ENCODE measurements at regions not wholly inside any gene's neighbourhood (a gene's known extent, or its start where the extent isn't known, plus 50 kb on each side); places are given as distances from the start of the nearest gene placed in this dataset.

- no peak for DNase-seq (ENCODE audit: extremely low read depth in 1 of 4, low spot score in 3 of 4)
- TF ChIP-seq ZNF316 (IDR thresholded peaks at IDR 0.05) (peak; percentile 22; the same call in 1 of the 2 replicates), HDAC2 (IDR thresholded peaks at IDR 0.05) (no peak)
- Histone ChIP-seq H2AFZ (ENCODE audit: low read depth, low read length) (no peak overlapping the region), H3K9me1 (ENCODE audit: control insufficient read depth, insufficient read depth, low read length) (no peaks in the 10 kb centered on the region), H3K27ac (ENCODE audit: extremely low read depth, low read depth, low read length) (no peak overlapping the region), H3K4me3 (no peak overlapping the region), H3K4me1 (replicated peaks in 1 of 2; ENCODE audit: control insufficient read depth in 2 of 2, insufficient read depth in 2 of 2, low read length in 2 of 2) (no peaks in the 10 kb centered on the region), H3K79me2 (ENCODE audit: control insufficient read depth, insufficient read depth, low read length) (no peaks in the 10 kb centered on the region), H3K9me3 (replicated peaks; ENCODE audit: control insufficient read depth, insufficient read depth, low read depth, low read length) (no peaks in the 10 kb centered on the region), H3K36me3 (ENCODE audit: control insufficient read depth, insufficient read depth, low read length) (no peaks in the 10 kb centered on the region), H3K27me3 (ENCODE audit: control insufficient read depth in 2 of 2, insufficient read depth in 2 of 2, low read length in 2 of 2) (no peaks in the 10 kb centered on the region), H3K4me2 (ENCODE audit: insufficient read depth, low read length) (no peak overlapping the region), H4K20me1 (replicated peaks; ENCODE audit: control insufficient read depth, insufficient read depth, low read length) (no peaks in the 10 kb centered on the region), H3K9ac (ENCODE audit: insufficient read depth in 1 of 2, low read depth in 2 of 2, low read length in 2 of 2) (no peak overlapping the region)
- no peak for FAIRE-seq
- in situ Hi-C loops (cut with MboI) = no loop called here
- no TSS peak for BruUV-seq (replicated peaks)
- ATAC-seq = no peak
- ChIA-PET POLR2A (no interaction called here), CTCF (ENCODE audit: low intra/inter-chr PET ratio) (no interaction called here)
- WGBS (ENCODE audit: insufficient coverage, low coverage, missing lambda C conversion rate) = 0% methylated on average over 2 of the region's 2 CpGs
- intact Hi-C loops (cut with micrococcal nuclease) = no loop called here
Measured at GRCh38 chr2:2491964-2492363, 160.9 kb upstream of the MYT1L start.

GRCh38 chr2:2484301-2484700, 153.2 kb upstream of the MYT1L start:
- intact Hi-C loops (cut with micrococcal nuclease) = no loop called here
- TF ChIP-seq ELK3 (CRISPR knock-in tag; IDR thresholded peaks at IDR 0.05) = no peak
- POLR2A ChIA-PET = no interaction called here
- no peaks in the 10 kb centered on the region for H3K9me3 ChIP-seq (replicated peaks; ENCODE audit: control insufficient read depth, insufficient read depth, low read depth, low read length)
- in situ Hi-C loops (cut with MboI) = no loop called here
- H3K4me1 ChIP-seq (replicated peaks in 1 of 2; ENCODE audit: control insufficient read depth in 2 of 2, insufficient read depth in 2 of 2, low read length in 2 of 2) = no peaks in the 10 kb centered on the region
- H2AFZ ChIP-seq (ENCODE audit: low read depth, low read length) = no peak overlapping the region
- ATAC-seq (no peak), FAIRE-seq (no peak), DNase-seq (ENCODE audit: extremely low read depth in 1 of 4, low spot score in 3 of 4) (no peak)
- H3K4me3 ChIP-seq = no peak overlapping the region
- WGBS (ENCODE audit: insufficient coverage, low coverage, missing lambda C conversion rate) = 1% methylated on average over 8 of the region's 8 CpGs
- no peak overlapping the region for H3K9ac ChIP-seq (ENCODE audit: insufficient read depth in 1 of 2, low read depth in 2 of 2, low read length in 2 of 2)
- BruUV-seq (replicated peaks) = no TSS peak
- H3K9me1 ChIP-seq (ENCODE audit: control insufficient read depth, insufficient read depth, low read length) = no peaks in the 10 kb centered on the region
- H3K27ac ChIP-seq (ENCODE audit: extremely low read depth, low read depth, low read length) = no peak overlapping the region
- no peaks in the 10 kb centered on the region for H4K20me1 ChIP-seq (replicated peaks; ENCODE audit: control insufficient read depth, insufficient read depth, low read length)
- no peaks in the 10 kb centered on the region for H3K79me2 ChIP-seq (ENCODE audit: control insufficient read depth, insufficient read depth, low read length)
- no peaks in the 10 kb centered on the region for H3K36me3 ChIP-seq (ENCODE audit: control insufficient read depth, insufficient read depth, low read length)
- CTCF ChIA-PET (ENCODE audit: low intra/inter-chr PET ratio) = no interaction called here
- H3K4me2 ChIP-seq (ENCODE audit: insufficient read depth, low read length) = no peak overlapping the region
- no peaks in the 10 kb centered on the region for H3K27me3 ChIP-seq (ENCODE audit: control insufficient read depth in 2 of 2, insufficient read depth in 2 of 2, low read length in 2 of 2)

Measured in K562 (cell line).